ENCODE measurements at regions not wholly inside any gene's neighbourhood (a gene's known extent, or its start where the extent isn't known, plus 50 kb on each side); places are given as distances from the start of the nearest gene placed in this dataset.

DNA sequence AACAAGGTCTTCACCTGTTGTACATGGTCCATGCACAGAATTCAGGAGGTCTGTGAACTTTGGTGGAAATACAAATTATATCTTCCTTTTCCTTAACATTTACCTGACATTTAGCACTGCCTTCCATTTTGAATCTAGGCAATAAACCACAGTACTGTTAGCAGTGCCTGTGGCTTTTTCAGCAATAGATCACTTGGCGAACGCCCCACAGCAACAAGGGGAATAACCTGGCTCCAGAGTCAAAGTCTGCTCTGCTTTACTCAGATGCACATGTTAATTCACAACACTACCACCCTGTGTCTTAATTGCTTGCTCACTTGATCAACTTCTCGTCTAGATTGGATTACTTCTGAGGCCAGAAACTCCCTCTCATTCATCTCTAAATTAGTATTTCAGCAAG lies 414.6 kb upstream of the PROK2 start:
- Histone ChIP-seq H3K23ac (ENCODE audit: low read depth, low read length) (no peak overlapping the region), H3K4me1 (ENCODE audit: control insufficient read depth, insufficient read depth, low read length) (no peaks in the 10 kb centered on the region), H3K36me3 (ENCODE audit: control insufficient read depth, insufficient read depth, low read length) (no peaks in the 10 kb centered on the region), H3K9me1 (ENCODE audit: insufficient read depth, low read length) (no peaks in the 10 kb centered on the region), H3K4me3 (ENCODE audit: insufficient read depth, low read depth, low read length) (no peak overlapping the region), H2AFZ (replicated peaks; ENCODE audit: low read length, poor library complexity) (no peak overlapping the region), H3K9me3 (ENCODE audit: control insufficient read depth, insufficient read depth, low read length) (peaks cover 2% of the 10 kb centered on the region; the same call in 1 of the 2 replicates), H3K9ac (ENCODE audit: low read depth, low read length) (no peak overlapping the region), H2BK120ac (ENCODE audit: low read depth, low read length) (no peak overlapping the region), H3K4me2 (ENCODE audit: low read depth, low read length) (no peak overlapping the region), H3K56ac (ENCODE audit: extremely low read depth, insufficient read depth, low read length) (no peak overlapping the region), H3K4ac (ENCODE audit: low read depth, low read length) (no peak overlapping the region), H3K79me1 (ENCODE audit: low read depth in 1 of 2, low read length in 2 of 2) (no peaks in the 10 kb centered on the region), H2BK5ac (ENCODE audit: low read depth, low read length, poor library complexity, severe bottlenecking) (no peak overlapping the region), H2BK15ac (ENCODE audit: low read depth, low read length) (no peak overlapping the region), H4K20me1 (ENCODE audit: insufficient read depth, low read length) (no peaks in the 10 kb centered on the region), H4K8ac (ENCODE audit: low read depth in 2 of 2, low read length in 2 of 2) (no peak overlapping the region), H4K5ac (ENCODE audit: low read depth, low read length) (no peak overlapping the region), H3K18ac (ENCODE audit: low read depth, low read length) (no peak overlapping the region), H3K27me3 (ENCODE audit: control insufficient read depth, insufficient read depth, low read length) (peaks cover 7% of the 10 kb centered on the region; the same call in 1 of the 2 replicates), H3K27ac (ENCODE audit: insufficient read depth, low read length) (no peak overlapping the region), H2AK9ac (replicated peaks; ENCODE audit: low read depth, low read length, poor library complexity) (no peak overlapping the region), H4K91ac (ENCODE audit: insufficient read depth, low read depth, low read length) (no peak overlapping the region), H2AK5ac (ENCODE audit: low read depth, low read length) (no peak overlapping the region), H2BK20ac (ENCODE audit: low read depth, low read length) (no peak overlapping the region), H3K14ac (replicated peaks; ENCODE audit: low read depth, low read length) (no peak overlapping the region)
- ChIA-PET POLR2A (ENCODE audit: unreplicated experiment) (no interaction called here), CTCF (no interaction called here)
- BruUV-seq (replicated peaks) = no TSS peak
- dilution Hi-C loops (cut with HindIII; ENCODE audit: low sequenced_read_pairs, unreplicated experiment) = no loop called here
- intact Hi-C loops (cut with micrococcal nuclease) = no loop called here
- in situ Hi-C loops (cut with MboI; ENCODE audit: low sequenced_read_pairs) = no loop called here
- no peak for TF ChIP-seq CEBPB (IDR thresholded peaks at IDR 0.05; ENCODE audit: low read depth, low read length)
- ATAC-seq (ENCODE audit: low read depth) (no peak), DNase-seq (no peak)
- 90% methylated on average over 2 of the region's 3 CpGs; no CpG with 5 or more reads in 1 of the 2 experiments for WGBS, 2 experiments (ENCODE audit: extremely low coverage in 2 of 2, insufficient read length in 1 of 2)

All from IMR-90 (cell line).